IMR-90 (cell line): ENCODE measurements at regions not wholly inside any gene's neighbourhood (a gene's known extent, or its start where the extent isn't known, plus 50 kb on each side); places are given as distances from the start of the nearest gene placed in this dataset.

Experiments used
- ATAC-seq: fragments of 200-7000 bp; cut with Tn5 transposase; 2 replicates; pipeline ENCODE4 v1.9.1; 2020; ENCODE audit warnings: low read depth, mild to moderate bottlenecking, moderate library complexity
- BruUV-seq: library from RNA; stranded (reverse); fragments of 400-500 nt; replicated peaks from 2 replicates; lab custom pipeline; 2021; lab: Mats Ljungman, UMichigan
- CTCF ChIA-PET: fragments of 300-600 bp; formaldehyde crosslinking; extraction: SDS; loops from one replicate; lab custom pipeline; 2021; ENCODE audit warnings: antibody characterized with exemption; lab: Yijun Ruan, JAX
- POLR2A ChIA-PET: fragments of 300-600 bp; sonication (Branson Sonifier 250); formaldehyde crosslinking; loops from one replicate; lab custom pipeline; 2022; ENCODE audit warnings: antibody characterized with exemption; ENCODE audit not compliant: unreplicated experiment; lab: Charles Lee
- DNase-seq: peaks from one replicate; pipeline ENCODE4 v3.0.0; 2013
- H2AFZ ChIP-seq: replicated peaks from 2 replicates; pipeline ENCODE3; 2013; ENCODE audit warnings: low read length, mild to moderate bottlenecking; ENCODE audit not compliant: poor library complexity
- H2AK5ac ChIP-seq: 2 replicates; pipeline ENCODE4 v1.6.1; 2013; ENCODE audit warnings: low read depth, low read length, inconsistent platforms
- H2AK9ac ChIP-seq: replicated peaks from 2 replicates; pipeline ENCODE3; 2013; ENCODE audit warnings: mild to moderate bottlenecking, low read depth, low read length, moderate library complexity; ENCODE audit not compliant: poor library complexity
- H2BK120ac ChIP-seq: 2 replicates; pipeline ENCODE4 v1.6.1; 2013; ENCODE audit warnings: low read depth, low read length, inconsistent platforms
- H2BK15ac ChIP-seq: 3 replicates; pipeline ENCODE4 v1.6.1; 2013; ENCODE audit warnings: low read depth, low read length, inconsistent platforms
- H2BK20ac ChIP-seq: 2 replicates; pipeline ENCODE4 v1.6.1; 2013; ENCODE audit warnings: low read depth, mild to moderate bottlenecking, inconsistent platforms, low read length, moderate library complexity
- H2BK5ac ChIP-seq: 2 replicates; pipeline ENCODE4 v1.6.1; 2013; ENCODE audit warnings: mild to moderate bottlenecking, low read depth, low read length, inconsistent platforms; ENCODE audit not compliant: poor library complexity, severe bottlenecking
- H3K14ac ChIP-seq: replicated peaks from 2 replicates; pipeline ENCODE4 v1.6.1; 2013; ENCODE audit warnings: low read depth, low read length, inconsistent platforms
- H3K18ac ChIP-seq: 2 replicates; pipeline ENCODE4 v1.6.1; 2013; ENCODE audit warnings: low read depth, low read length, control low read depth
- H3K23ac ChIP-seq: 2 replicates; pipeline ENCODE4 v1.6.1; 2013; ENCODE audit warnings: low read depth, low read length, inconsistent platforms
- H3K27ac ChIP-seq: 2 replicates; pipeline ENCODE4 v1.5.1; 2013; ENCODE audit warnings: mild to moderate bottlenecking, control low read depth, low read length; ENCODE audit not compliant: insufficient read depth
- H3K27me3 ChIP-seq: 2 replicates; pipeline ENCODE4 v1.6.1; 2013; ENCODE audit warnings: low read length; ENCODE audit not compliant: control insufficient read depth, insufficient read depth
- H3K36me3 ChIP-seq: 2 replicates; pipeline ENCODE4 v1.6.1; 2013; ENCODE audit warnings: low read length, mixed read lengths; ENCODE audit not compliant: control insufficient read depth, insufficient read depth
- H3K4ac ChIP-seq: 2 replicates; pipeline ENCODE4 v1.6.1; 2013; ENCODE audit warnings: low read depth, low read length, inconsistent platforms
- H3K4me1 ChIP-seq: 2 replicates; pipeline ENCODE4 v1.6.1; 2013; ENCODE audit warnings: low read length, mixed read lengths; ENCODE audit not compliant: control insufficient read depth, insufficient read depth
- H3K4me2 ChIP-seq: 2 replicates; pipeline ENCODE4 v1.6.1; 2013; ENCODE audit warnings: low read depth, mild to moderate bottlenecking, control low read depth, low read length, moderate library complexity
- H3K4me3 ChIP-seq: 2 replicates; pipeline ENCODE4 v1.5.1; 2013; ENCODE audit warnings: low read depth, mild to moderate bottlenecking, control low read depth, low read length, moderate library complexity; ENCODE audit not compliant: insufficient read depth
- H3K56ac ChIP-seq: 2 replicates; pipeline ENCODE4 v1.6.1; 2013; ENCODE audit warnings: low read length, inconsistent platforms; ENCODE audit not compliant: insufficient read depth; ENCODE audit errors: extremely low read depth
- H3K79me1 ChIP-seq, 2 experiments: 2 replicates each; pipeline ENCODE4 v1.6.1; 2013; ENCODE audit warnings: low read length in 2 of 2, inconsistent platforms in 1 of 2, low read depth in 1 of 2
- H3K9ac ChIP-seq: 2 replicates; pipeline ENCODE4 v1.6.1; 2013; ENCODE audit warnings: low read depth, low read length, control low read depth
- H3K9me1 ChIP-seq: 2 replicates; pipeline ENCODE4 v1.6.1; 2013; ENCODE audit warnings: low read length, inconsistent platforms; ENCODE audit not compliant: insufficient read depth
- H3K9me3 ChIP-seq: 2 replicates; pipeline ENCODE4 v1.6.1; 2013; ENCODE audit warnings: low read length; ENCODE audit not compliant: control insufficient read depth, insufficient read depth
- H4K20me1 ChIP-seq: 2 replicates; pipeline ENCODE4 v1.6.1; 2013; ENCODE audit warnings: low read length, inconsistent platforms; ENCODE audit not compliant: insufficient read depth
- H4K5ac ChIP-seq: 2 replicates; pipeline ENCODE4 v1.6.1; 2013; ENCODE audit warnings: mild to moderate bottlenecking, low read depth, low read length, control low read depth
- H4K8ac ChIP-seq, 2 experiments: 2 replicates each; pipeline ENCODE4 v1.6.1; 2013; ENCODE audit warnings: low read depth in 2 of 2, low read length in 2 of 2, control low read depth in 1 of 2, inconsistent platforms in 1 of 2
- H4K91ac ChIP-seq: 2 replicates; pipeline ENCODE4 v1.6.1; 2013; ENCODE audit warnings: low read depth, low read length, inconsistent platforms; ENCODE audit not compliant: insufficient read depth
- BHLHE40 ChIP-seq: fragments of 150-350 bp; IDR thresholded peaks from 2 replicates; pipeline ENCODE4 v1.6.1; 2016; ENCODE audit warnings: mild to moderate bottlenecking, low read depth, low read length
- CEBPB ChIP-seq: IDR thresholded peaks from 2 replicates; pipeline ENCODE4 v1.6.1; 2012; ENCODE audit warnings: low read depth, low read length, improper control_type of control experiment
- CHD1 ChIP-seq: IDR thresholded peaks from 2 replicates; pipeline ENCODE4 v1.6.1; 2012; ENCODE audit warnings: low read depth, low read length, improper control_type of control experiment
- CTCF ChIP-seq: conservative IDR thresholded peaks from 2 replicates; pipeline ENCODE4 v1.5.1; 2012; ENCODE audit warnings: mild to moderate bottlenecking, low read depth, low read length, improper control_type of control experiment
- ELK1 ChIP-seq: fragments of 150-350 bp; IDR thresholded peaks from 2 replicates; pipeline ENCODE4 v1.6.1; 2016; ENCODE audit warnings: low read depth, mild to moderate bottlenecking, low read length, moderate library complexity, borderline replicate concordance
- FOS ChIP-seq: fragments of 150-350 bp; IDR thresholded peaks from 2 replicates; pipeline ENCODE4 v1.6.1; 2016; ENCODE audit warnings: low read depth, low read length
- MAFK ChIP-seq: IDR thresholded peaks from 2 replicates; pipeline ENCODE4 v1.6.1; 2012; ENCODE audit warnings: low read depth, low read length, improper control_type of control experiment
- MAZ ChIP-seq: IDR thresholded peaks from 2 replicates; pipeline ENCODE4 v1.6.1; 2012; ENCODE audit warnings: low read depth, mild to moderate bottlenecking, low read length, improper control_type of control experiment, moderate library complexity, borderline replicate concordance
- MXI1 ChIP-seq: IDR thresholded peaks from 2 replicates; pipeline ENCODE4 v1.6.1; 2012; ENCODE audit warnings: low read depth, mild to moderate bottlenecking, low read length, moderate library complexity, borderline replicate concordance
- NFE2L2 ChIP-seq: fragments of 150-350 bp; IDR thresholded peaks from 2 replicates; pipeline ENCODE4 v1.6.1; 2016; ENCODE audit warnings: low read depth, mild to moderate bottlenecking, low read length
- POLR2A ChIP-seq: IDR thresholded peaks from 2 replicates; pipeline ENCODE4 v1.6.1; 2012; ENCODE audit warnings: mild to moderate bottlenecking, low read depth, low read length
- RAD21 ChIP-seq: IDR thresholded peaks from 2 replicates; pipeline ENCODE4 v1.6.1; 2012; ENCODE audit warnings: low read length, improper control_type of control experiment
- RCOR1 ChIP-seq: IDR thresholded peaks from 2 replicates; pipeline ENCODE4 v1.6.1; 2012; ENCODE audit warnings: mild to moderate bottlenecking, low read length, improper control_type of control experiment; ENCODE audit not compliant: insufficient replicate concordance
- RFX5 ChIP-seq: IDR thresholded peaks from 2 replicates; pipeline ENCODE4 v1.8.0; 2012; ENCODE audit warnings: low read depth, mild to moderate bottlenecking, low read length, moderate library complexity
- SMC3 ChIP-seq: fragments of 150-350 bp; IDR thresholded peaks from 2 replicates; pipeline ENCODE4 v1.6.1; 2016; ENCODE audit warnings: low read depth, mild to moderate bottlenecking, antibody characterized with exemption, low read length, moderate library complexity
- USF2 ChIP-seq: fragments of 150-350 bp; IDR thresholded peaks from 2 replicates; pipeline ENCODE4 v1.6.1; 2017; ENCODE audit warnings: mild to moderate bottlenecking, antibody characterized with exemption, low read length, low read depth
- WGBS, 2 experiments: methylation state at CpG; one replicate each; pipeline versions ENCODE4 v1.1.5 to v1.1.7; 2013; ENCODE audit warnings: missing lambda C conversion rate in 2 of 2; ENCODE audit not compliant: insufficient read length in 1 of 2; ENCODE audit errors: extremely low coverage in 2 of 2; 5-methylcytosine and 5-hydroxymethylcytosine counted together
- dilution Hi-C: fragments of 300-500 bp; cut with HindIII; formaldehyde crosslinking; loops from one replicate; pipeline ENCODE4 v1.14.3; 2018; ENCODE audit warnings: low sequenced_read_pairs; ENCODE audit not compliant: unreplicated experiment
- in situ Hi-C: fragments of 300-500 bp; cut with MboI; formaldehyde crosslinking; loops from 3 replicates; pipeline ENCODE4 v1.14.3; 2019; ENCODE audit warnings: low sequenced_read_pairs, inconsistent platforms, mixed read lengths
- intact Hi-C: fragments of 100-400 bp; cut with micrococcal nuclease; formaldehyde crosslinking; loops from 2 replicates; pipeline ENCODE4 v1.10.0; 2022

- no peak overlapping the region for H3K4me2 ChIP-seq
- POLR2A ChIA-PET = interaction anchor here (0.6 kb wide), 1 partner anchor 32 kb away, joined by 6 read pairs; no protein-coding TSS in a partner anchor
These were observed 135.9 kb upstream of the WWC1 start for GRCh38 chr5:168155585-168155984.

More at GRCh38 chr5:168155585-168155984, 135.9 kb upstream of the WWC1 start:
- Histone ChIP-seq H3K27me3 (no peaks in the 10 kb centered on the region), H3K27ac (no peak overlapping the region), H3K4me1 (no peaks in the 10 kb centered on the region), H3K56ac (no peak overlapping the region), H2BK120ac (no peak overlapping the region), H4K20me1 (no peaks in the 10 kb centered on the region), H3K9me3 (no peaks in the 10 kb centered on the region), H4K5ac (no peak overlapping the region), H3K79me1 (no peaks in the 10 kb centered on the region), H3K9ac (no peak overlapping the region), H2AK5ac (no peak overlapping the region), H3K9me1 (no peaks in the 10 kb centered on the region), H3K4ac (no peak overlapping the region), H3K36me3 (no peaks in the 10 kb centered on the region), H3K23ac (no peak overlapping the region), H2AK9ac (no peak overlapping the region), H3K4me3 (no peak overlapping the region), H4K91ac (no peak overlapping the region), H3K14ac (no peak overlapping the region), H2BK5ac (no peak overlapping the region), H2AFZ (no peak overlapping the region), H4K8ac (no peak overlapping the region), H3K18ac (no peak overlapping the region), H2BK15ac (no peak overlapping the region), H2BK20ac (no peak overlapping the region)
- DNase-seq = no peak
- intact Hi-C loops (no loop called here), dilution Hi-C loops (no loop called here), in situ Hi-C loops (no loop called here)
- no TSS peak for BruUV-seq
- WGBS, 2 experiments = no CpG with 5 or more reads among the region's 2 CpGs
- ATAC-seq = no peak
- no peak for TF ChIP-seq MXI1
- TF ChIP-seq ELK1 = no peak
- no peak for TF ChIP-seq FOS
- no peak for TF ChIP-seq MAZ
- TF ChIP-seq CHD1 = no peak
- no peak for TF ChIP-seq RFX5
- no peak for TF ChIP-seq NFE2L2
- TF ChIP-seq RCOR1 = no peak
- no peak for TF ChIP-seq USF2
- TF ChIP-seq MAFK = no peak
- TF ChIP-seq CEBPB = no peak
- no peak for TF ChIP-seq CTCF
- TF ChIP-seq BHLHE40 = no peak
- TF ChIP-seq POLR2A = no peak
- TF ChIP-seq RAD21 = no peak
- TF ChIP-seq SMC3 = no peak
- CTCF ChIA-PET = no interaction called here
